ENCODE measurements at regions not wholly inside any gene's neighbourhood (a gene's known extent, or its start where the extent isn't known, plus 50 kb on each side); places are given as distances from the start of the nearest gene placed in this dataset.

DNA sequence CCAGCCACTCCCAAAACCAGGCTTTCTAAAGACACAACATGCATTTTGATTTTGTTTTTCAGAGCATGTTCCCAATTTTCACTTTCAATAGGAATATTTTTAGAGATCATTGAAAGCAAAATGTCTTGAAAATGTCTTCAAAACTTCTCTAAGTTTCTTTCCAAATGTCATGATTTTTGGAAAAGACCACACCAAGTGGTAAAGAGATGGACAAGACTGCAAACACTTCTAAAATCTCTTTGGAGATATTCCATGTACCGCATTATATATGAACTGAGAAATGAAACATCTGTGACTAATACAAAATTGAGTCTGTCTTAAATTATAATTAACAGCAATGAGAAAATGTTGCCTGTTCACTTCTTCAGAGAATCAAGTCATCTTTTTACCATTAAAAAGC lies 418.0 kb upstream of the PKN2 start:
- DNase-seq (no peak), ATAC-seq (no peak)
- Mint-ChIP-seq H3K9me3 (no peaks in the 10 kb centered on the region), H3K4me1 (no peaks in the 10 kb centered on the region), H3K27me3 (peaks cover 7% of the 10 kb centered on the region), H3K4me3 (no peak overlapping the region), H3K36me3 (ENCODE audit: low read depth) (no peaks in the 10 kb centered on the region), H3K27ac (no peak overlapping the region)

DNA sequence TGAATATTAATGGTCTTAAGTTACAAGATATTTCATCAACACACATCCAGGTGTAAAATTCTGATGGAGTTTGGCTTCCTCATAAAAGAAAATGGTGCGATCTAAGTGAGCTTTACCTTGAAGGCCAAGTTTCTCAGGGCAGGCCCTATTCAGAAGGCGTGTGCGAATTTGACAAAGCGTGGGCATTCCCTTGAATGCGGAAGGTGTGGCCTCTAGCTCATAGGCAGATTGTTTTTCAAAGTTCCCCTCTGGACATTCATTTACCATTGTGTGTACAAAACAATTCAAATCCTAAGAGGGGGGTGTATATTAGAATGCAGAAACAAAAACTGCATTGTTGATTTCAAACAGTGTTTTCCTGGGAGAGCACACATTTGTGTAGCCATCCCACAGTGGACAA lies 411.9 kb upstream of the PKN2 start:
- H3K36me3 Mint-ChIP-seq (ENCODE audit: low read depth) = no peaks in the 10 kb centered on the region
- no peak for DNase-seq
- H3K4me3 Mint-ChIP-seq = no peak overlapping the region
- H3K27ac Mint-ChIP-seq = no peak overlapping the region
- no peaks in the 10 kb centered on the region for H3K4me1 Mint-ChIP-seq
- no peak for ATAC-seq
- peaks cover 3% of the 10 kb centered on the region for H3K27me3 Mint-ChIP-seq
- no peaks in the 10 kb centered on the region for H3K9me3 Mint-ChIP-seq

DNA sequence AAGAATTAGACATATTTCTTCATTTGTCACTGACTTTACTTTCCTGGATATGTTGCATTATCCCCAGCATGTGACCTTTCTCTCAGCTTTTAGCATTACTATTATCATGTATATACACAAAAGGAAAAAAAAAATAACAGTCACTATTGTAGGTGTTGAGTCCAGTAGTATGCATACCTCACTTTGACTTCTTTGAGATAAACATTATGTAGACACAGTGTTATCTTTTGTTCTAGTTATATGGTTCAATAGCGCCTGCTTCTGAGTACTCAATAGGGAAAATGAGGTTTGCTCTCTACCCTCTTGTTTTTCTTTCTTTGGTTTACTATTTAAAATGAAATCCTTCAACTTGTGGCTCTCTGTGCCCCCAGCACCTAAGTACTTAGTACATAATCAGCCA lies 409.6 kb upstream of the PKN2 start:
- Mint-ChIP-seq H3K4me1 (no peaks in the 10 kb centered on the region), H3K36me3 (ENCODE audit: low read depth) (no peaks in the 10 kb centered on the region), H3K4me3 (no peak overlapping the region), H3K27me3 (peaks cover 1% of the 10 kb centered on the region), H3K9me3 (no peaks in the 10 kb centered on the region), H3K27ac (no peak overlapping the region)
- DNase-seq (no peak), ATAC-seq (no peak)

GRCh38 chr1:88275259-88275862 lies 408.7 kb upstream of the PKN2 start:
- Mint-ChIP-seq H3K27ac (no peak overlapping the region), H3K4me1 (no peaks in the 10 kb centered on the region), H3K4me3 (no peak overlapping the region), H3K9me3 (peaks cover 5% of the 10 kb centered on the region), H3K27me3 (peaks cover 1% of the 10 kb centered on the region), H3K36me3 (ENCODE audit: low read depth) (no peaks in the 10 kb centered on the region)
- ATAC-seq (no peak), DNase-seq (no peak)

GRCh38 chr1:88276163-88276562 lies 407.9 kb upstream of the PKN2 start:
- Mint-ChIP-seq H3K36me3 (ENCODE audit: low read depth) (no peaks in the 10 kb centered on the region), H3K27ac (no peak overlapping the region)

GRCh38 chr1:88284066-88284465 lies 400.0 kb upstream of the PKN2 start:
- DNase-seq (no peak), ATAC-seq (no peak)
- H3K36me3 Mint-ChIP-seq (ENCODE audit: low read depth) = no peaks in the 10 kb centered on the region
- no peak overlapping the region for H3K4me3 Mint-ChIP-seq
- peaks cover 5% of the 10 kb centered on the region for H3K9me3 Mint-ChIP-seq
- H3K27me3 Mint-ChIP-seq = no peaks in the 10 kb centered on the region
- no peaks in the 10 kb centered on the region for H3K4me1 Mint-ChIP-seq
- no peak overlapping the region for H3K27ac Mint-ChIP-seq

More at GRCh38 chr1:88276163-88276562, 407.9 kb upstream of the PKN2 start:
- H3K27me3 Mint-ChIP-seq = no peaks in the 10 kb centered on the region
- no peaks in the 10 kb centered on the region for H3K4me1 Mint-ChIP-seq
- DNase-seq (no peak), ATAC-seq (no peak)
- peaks cover 5% of the 10 kb centered on the region for H3K9me3 Mint-ChIP-seq
- H3K4me3 Mint-ChIP-seq = no peak overlapping the region

- Mint-ChIP-seq H3K27me3 (no peaks in the 10 kb centered on the region), H3K27ac (no peak overlapping the region)
Observed at GRCh38 chr1:88284666-88285366, 399.3 kb upstream of the PKN2 start.

DNA sequence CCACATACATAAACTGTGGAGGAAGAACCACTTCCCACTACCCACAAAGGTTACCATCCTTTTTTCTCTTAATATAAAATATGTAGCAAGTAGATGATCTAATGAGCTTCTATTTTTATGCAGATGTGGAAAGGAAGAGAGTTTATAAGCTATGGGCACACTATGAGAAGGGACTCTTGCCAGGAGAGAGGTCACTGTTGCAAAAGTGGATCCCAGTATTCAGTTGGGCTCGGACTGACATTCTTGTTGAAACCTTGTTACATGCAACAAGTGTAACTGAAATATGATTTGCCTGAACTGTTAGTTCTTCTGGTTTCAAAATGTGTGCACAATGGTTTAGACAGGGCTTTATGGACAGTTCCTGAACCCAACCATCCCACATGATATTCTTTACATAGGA lies 397.4 kb upstream of the PKN2 start:
- no peaks in the 10 kb centered on the region for H3K9me3 Mint-ChIP-seq
- H3K27ac Mint-ChIP-seq = no peak overlapping the region
- ATAC-seq (no peak), DNase-seq (no peak)
- H3K36me3 Mint-ChIP-seq (ENCODE audit: low read depth) = no peaks in the 10 kb centered on the region
- H3K4me3 Mint-ChIP-seq = no peak overlapping the region
- H3K4me1 Mint-ChIP-seq = no peaks in the 10 kb centered on the region
- H3K27me3 Mint-ChIP-seq = no peaks in the 10 kb centered on the region

More at GRCh38 chr1:88284666-88285366, 399.3 kb upstream of the PKN2 start:
- ATAC-seq (no peak), DNase-seq (no peak)
- Mint-ChIP-seq H3K4me1 (no peaks in the 10 kb centered on the region), H3K9me3 (peaks cover 2% of the 10 kb centered on the region), H3K36me3 (ENCODE audit: low read depth) (no peaks in the 10 kb centered on the region), H3K4me3 (no peak overlapping the region)

- H3K36me3 Mint-ChIP-seq (ENCODE audit: low read depth) = no peaks in the 10 kb centered on the region
- no peaks in the 10 kb centered on the region for H3K27me3 Mint-ChIP-seq
Observed at GRCh38 chr1:88288571-88288970, 395.5 kb upstream of the PKN2 start.

DNA sequence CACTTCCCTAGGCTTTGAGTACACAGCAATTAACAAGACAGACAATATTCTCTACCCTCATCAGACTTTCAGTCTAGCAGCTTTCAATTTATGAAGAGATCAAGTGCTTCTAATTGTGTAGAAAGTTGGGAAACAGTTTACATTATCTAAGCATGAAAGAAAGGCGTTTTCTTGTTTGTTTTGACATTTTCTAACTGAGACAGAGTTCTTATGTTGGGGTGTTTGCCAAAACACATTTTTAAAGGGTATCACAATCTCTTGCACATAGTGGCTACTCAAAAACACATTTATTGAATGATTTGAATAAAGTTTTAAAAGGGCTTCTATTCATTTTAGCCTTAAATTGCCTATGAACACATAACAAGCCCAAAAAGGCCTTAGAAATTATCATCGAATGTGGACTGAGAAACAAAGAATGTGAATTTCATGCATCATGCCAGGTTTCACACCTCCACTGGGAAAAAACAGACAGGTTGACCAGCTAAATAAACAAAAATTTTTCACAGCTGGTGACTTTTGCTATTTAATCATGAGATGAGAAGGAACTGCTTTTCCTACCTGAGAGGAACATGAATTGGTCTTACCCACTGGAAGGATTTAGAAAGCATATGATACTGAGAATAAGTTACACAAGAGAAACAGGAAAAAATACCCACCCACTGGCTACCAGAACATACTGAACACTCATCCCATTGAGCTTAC lies 394.5 kb upstream of the PKN2 start:
- H3K9me3 Mint-ChIP-seq = no peaks in the 10 kb centered on the region
- peaks cover 1% of the 10 kb centered on the region for H3K27me3 Mint-ChIP-seq
- no peak for ATAC-seq
- no peak overlapping the region for H3K4me3 Mint-ChIP-seq
- no peak overlapping the region for H3K27ac Mint-ChIP-seq
- no peak for DNase-seq
- H3K4me1 Mint-ChIP-seq = no peaks in the 10 kb centered on the region
- no peaks in the 10 kb centered on the region for H3K36me3 Mint-ChIP-seq (ENCODE audit: low read depth)

More at GRCh38 chr1:88288571-88288970, 395.5 kb upstream of the PKN2 start:
- no peaks in the 10 kb centered on the region for H3K9me3 Mint-ChIP-seq
- H3K4me1 Mint-ChIP-seq = no peaks in the 10 kb centered on the region
- no peak overlapping the region for H3K27ac Mint-ChIP-seq
- DNase-seq = no peak
- no peak overlapping the region for H3K4me3 Mint-ChIP-seq
- ATAC-seq = no peak

DNA sequence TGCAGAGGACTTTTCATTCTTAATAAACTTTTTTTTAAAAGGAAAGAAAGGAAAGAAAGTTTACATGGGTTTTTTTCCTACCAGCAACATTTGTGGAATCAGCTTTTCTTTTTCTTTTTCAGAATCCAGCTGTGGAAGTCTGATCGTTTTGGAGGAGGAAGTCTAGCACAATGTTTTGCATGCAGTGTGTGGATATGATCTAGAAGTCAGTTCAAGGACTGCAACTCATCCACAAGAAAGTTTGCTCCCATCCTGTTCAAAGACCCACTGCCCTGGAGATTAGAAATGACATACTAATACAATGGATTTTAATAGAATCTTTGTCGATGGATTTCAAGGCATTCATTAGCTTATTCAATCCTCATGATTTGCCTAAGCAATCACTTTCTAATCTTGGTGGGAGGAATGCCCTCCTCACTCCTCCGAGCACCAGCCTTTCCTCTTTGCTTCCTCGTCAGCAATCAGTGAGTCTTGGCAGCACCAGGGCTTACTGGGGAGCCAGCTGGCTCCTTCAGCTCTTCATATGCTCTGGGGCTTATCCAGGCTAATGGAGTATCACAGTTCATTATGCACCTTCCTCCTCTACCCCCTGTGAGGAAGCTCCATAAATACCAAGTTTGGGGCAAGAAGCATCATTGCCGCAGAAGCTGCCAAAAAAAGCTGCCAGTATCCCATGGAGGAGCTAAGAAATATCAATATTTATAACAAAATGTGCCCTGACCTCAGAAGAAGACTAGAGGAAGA lies 392.3 kb upstream of the PKN2 start:
- H3K27me3 Mint-ChIP-seq = peaks cover 1% of the 10 kb centered on the region
- no peaks in the 10 kb centered on the region for H3K9me3 Mint-ChIP-seq
- no peaks in the 10 kb centered on the region for H3K4me1 Mint-ChIP-seq
- DNase-seq = no peak
- H3K4me3 Mint-ChIP-seq = no peak overlapping the region
- H3K27ac Mint-ChIP-seq = no peak overlapping the region
- H3K36me3 Mint-ChIP-seq (ENCODE audit: low read depth) = no peaks in the 10 kb centered on the region
- ATAC-seq = no peak

DNA sequence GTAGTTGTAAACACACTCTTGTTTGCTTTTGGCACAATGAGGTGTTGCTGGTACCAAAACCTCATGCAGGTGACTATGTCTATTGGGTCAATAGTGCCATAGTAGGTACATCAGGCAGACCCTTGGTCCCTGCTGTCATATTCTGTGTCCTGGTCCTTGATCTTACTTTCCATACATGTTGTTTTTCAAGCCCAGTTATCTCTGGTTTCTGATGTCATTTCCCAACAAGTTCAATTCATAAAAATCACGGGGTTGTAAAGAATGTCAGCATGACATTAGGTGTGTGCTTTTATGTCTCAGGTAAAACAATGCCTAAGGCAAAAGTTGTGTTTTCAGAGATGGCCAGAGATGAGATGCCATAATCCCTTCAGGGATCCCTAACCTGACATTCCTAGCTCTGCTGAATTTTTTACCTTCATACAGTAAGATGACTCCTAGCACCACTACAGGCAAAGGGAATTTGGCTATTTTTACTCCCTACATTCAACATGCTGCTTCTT lies 390.3 kb upstream of the PKN2 start:
- Mint-ChIP-seq H3K27ac (no peak overlapping the region), H3K4me3 (no peak overlapping the region), H3K4me1 (no peaks in the 10 kb centered on the region), H3K27me3 (peaks cover 3% of the 10 kb centered on the region), H3K9me3 (no peaks in the 10 kb centered on the region), H3K36me3 (ENCODE audit: low read depth) (no peaks in the 10 kb centered on the region)
- DNase-seq (no peak), ATAC-seq (no peak)

DNA sequence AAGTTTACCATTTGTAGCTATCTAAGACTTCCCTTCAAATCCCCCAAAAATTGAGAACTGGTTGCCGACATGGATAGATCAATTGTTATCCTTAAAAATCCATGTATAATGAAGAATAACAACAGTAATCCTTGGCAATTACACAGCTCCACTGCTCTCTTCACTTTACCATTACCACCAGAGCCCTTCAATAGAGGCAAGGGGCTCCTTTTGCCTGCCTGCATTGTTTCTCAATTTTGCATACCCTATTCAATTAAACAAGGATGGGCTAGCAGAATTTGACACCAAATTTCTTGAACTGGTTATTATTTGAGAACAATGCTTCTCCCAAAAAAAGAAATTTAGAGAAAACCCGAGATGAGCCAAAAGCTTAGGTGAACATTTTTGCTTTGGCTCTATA lies 387.8 kb upstream of the PKN2 start:
- ATAC-seq = no peak
- DNase-seq = no peak
- H3K4me1 Mint-ChIP-seq = no peaks in the 10 kb centered on the region
- peaks cover 3% of the 10 kb centered on the region for H3K27me3 Mint-ChIP-seq
- no peaks in the 10 kb centered on the region for H3K9me3 Mint-ChIP-seq
- H3K4me3 Mint-ChIP-seq = no peak overlapping the region
- no peaks in the 10 kb centered on the region for H3K36me3 Mint-ChIP-seq (ENCODE audit: low read depth)
- no peak overlapping the region for H3K27ac Mint-ChIP-seq

DNA sequence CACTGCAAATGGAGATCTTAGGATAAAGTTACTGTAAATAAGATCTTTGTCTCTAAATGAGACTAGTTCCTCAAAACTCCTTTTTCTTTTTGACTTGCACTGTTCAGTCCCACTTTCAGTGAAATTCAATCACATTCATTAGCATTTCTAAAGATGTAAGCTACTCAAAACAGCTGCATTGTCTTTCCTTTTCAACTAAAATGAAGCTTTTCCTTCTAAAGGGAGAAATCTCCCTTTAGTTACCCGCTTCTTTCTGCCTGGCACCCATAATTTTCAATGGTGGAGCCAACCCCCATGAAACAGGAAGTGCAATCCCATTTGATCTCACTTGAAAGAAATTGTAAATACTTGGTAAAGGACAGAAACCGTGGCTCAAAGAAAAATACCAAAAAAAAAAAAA lies 387.4 kb upstream of the PKN2 start:
- ATAC-seq (no peak), DNase-seq (no peak)
- no peaks in the 10 kb centered on the region for H3K4me1 Mint-ChIP-seq
- peaks cover 3% of the 10 kb centered on the region for H3K27me3 Mint-ChIP-seq
- H3K27ac Mint-ChIP-seq = no peak overlapping the region
- no peak overlapping the region for H3K4me3 Mint-ChIP-seq
- no peaks in the 10 kb centered on the region for H3K9me3 Mint-ChIP-seq
- no peaks in the 10 kb centered on the region for H3K36me3 Mint-ChIP-seq (ENCODE audit: low read depth)

Measured in activated naive CD8-positive, alpha-beta T cell treated with anti-CD3 and anti-CD28 coated beads, Interleukin-2, amount 50 U/mL, for 24 hours (primary cell).